Left lung (tissue), 4 donors: ENCODE measurements at regions not wholly inside any gene's neighbourhood (a gene's known extent, or its start where the extent isn't known, plus 50 kb on each side); places are given as distances from the start of the nearest gene placed in this dataset.

Experiments used
- ATAC-seq: fragments of 200-7000 bp; cut with Tn5 transposase; one replicate; pipeline ENCODE4 v1.9.1; 2020; ENCODE audit warnings: moderate library complexity
- DNase-seq, 4 donors: peaks; one replicate each; pipeline ENCODE4 v3.0.0-alpha.2; 2013 to 2020
- H3K27ac ChIP-seq, 2 donors: fragments of 200-600 bp; sonication (generic) in 1 of 2; one replicate each; pipeline versions ENCODE4 v1.5.0 to v1.8.0; 2020 to 2021
- H3K27me3 ChIP-seq, 2 donors: fragments of 200-600 bp; sonication (generic) in 1 of 2; one replicate each; pipeline versions ENCODE4 v1.5.0 to v1.8.0; 2020 to 2021
- H3K36me3 ChIP-seq, 2 donors: fragments of 200-600 bp; sonication (generic) in 1 of 2; one replicate each; pipeline versions ENCODE4 v1.5.0 to v1.8.0; 2020 to 2021
- H3K4me1 ChIP-seq, 2 donors: fragments of 200-600 bp; one replicate each; pipeline ENCODE4 v1.8.0; 2021
- H3K4me3 ChIP-seq, 2 donors: fragments of 200-600 bp; sonication (generic) in 1 of 2; one replicate each; pipeline versions ENCODE4 v1.5.0 to v1.8.0; 2020 to 2021; ENCODE audit warnings: mild to moderate bottlenecking in 1 of 2
- H3K9me3 ChIP-seq, 2 donors: fragments of 200-600 bp; sonication (generic) in 1 of 2; one replicate each; pipeline versions ENCODE4 v1.5.0 to v1.8.0; 2020 to 2021
- intact Hi-C, 2 donors: fragments of 100-400 bp; cut with DNase I; formaldehyde crosslinking; loops; one replicate each; pipeline versions ENCODE4 v1.11.2 to v1.14.2; 2022
- TF ChIP-seq, protein P1 (sequence below), 2 donors: fragments of 200-600 bp; sonication (generic) in 1 of 2; IDR thresholded peaks; one replicate each; pipeline versions ENCODE4 v1.5.0 to v1.8.0; 2021; ENCODE audit warnings: antibody characterized with exemption in 2 of 2
- donor health status: DM: no; HTN: yes; CAD: no.
- donor health status: DM: no; HTN: no; CAD: no.

DNA sequence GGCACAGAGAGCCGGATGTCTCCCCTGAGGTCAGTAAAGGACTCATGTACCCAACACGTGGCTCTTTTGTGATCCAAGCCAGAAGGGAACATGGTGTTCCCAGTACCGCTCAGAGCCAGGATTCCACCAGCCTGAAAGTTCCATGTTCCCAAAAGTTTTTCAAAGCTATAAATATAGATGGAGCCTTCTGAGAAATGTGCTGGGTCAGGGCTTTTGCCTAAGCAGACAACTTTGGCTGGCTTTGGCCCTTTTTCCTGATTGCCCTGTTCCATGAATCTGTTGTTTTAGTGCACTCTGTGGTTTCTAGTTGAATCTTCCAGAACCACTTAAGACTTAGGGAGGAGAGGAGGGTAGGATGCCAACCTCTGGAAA lies 128.5 kb upstream of the HS3ST2 start:
- H3K9me3 ChIP-seq: peaks cover 0 to 14% of the 10 kb centered on the region in 2 donors
- H3K4me1 ChIP-seq: peaks cover 0 to 7% of the 10 kb centered on the region in 2 donors
- intact Hi-C loops: no loop called here
- no peak overlapping the region for H3K4me3 ChIP-seq
- ATAC-seq (peak; percentile 56), DNase-seq (no peak)
- H3K27me3 ChIP-seq: peaks cover 0 to 19% of the 10 kb centered on the region in 2 donors
- no peaks in the 10 kb centered on the region for H3K36me3 ChIP-seq
- TF ChIP-seq, protein P1, sequence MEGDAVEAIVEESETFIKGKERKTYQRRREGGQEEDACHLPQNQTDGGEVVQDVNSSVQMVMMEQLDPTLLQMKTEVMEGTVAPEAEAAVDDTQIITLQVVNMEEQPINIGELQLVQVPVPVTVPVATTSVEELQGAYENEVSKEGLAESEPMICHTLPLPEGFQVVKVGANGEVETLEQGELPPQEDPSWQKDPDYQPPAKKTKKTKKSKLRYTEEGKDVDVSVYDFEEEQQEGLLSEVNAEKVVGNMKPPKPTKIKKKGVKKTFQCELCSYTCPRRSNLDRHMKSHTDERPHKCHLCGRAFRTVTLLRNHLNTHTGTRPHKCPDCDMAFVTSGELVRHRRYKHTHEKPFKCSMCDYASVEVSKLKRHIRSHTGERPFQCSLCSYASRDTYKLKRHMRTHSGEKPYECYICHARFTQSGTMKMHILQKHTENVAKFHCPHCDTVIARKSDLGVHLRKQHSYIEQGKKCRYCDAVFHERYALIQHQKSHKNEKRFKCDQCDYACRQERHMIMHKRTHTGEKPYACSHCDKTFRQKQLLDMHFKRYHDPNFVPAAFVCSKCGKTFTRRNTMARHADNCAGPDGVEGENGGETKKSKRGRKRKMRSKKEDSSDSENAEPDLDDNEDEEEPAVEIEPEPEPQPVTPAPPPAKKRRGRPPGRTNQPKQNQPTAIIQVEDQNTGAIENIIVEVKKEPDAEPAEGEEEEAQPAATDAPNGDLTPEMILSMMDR (IDR thresholded peaks at IDR 0.05): no peak
- H3K27ac ChIP-seq: peak overlapping the region; percentile 18 to 63

GRCh38 chr16:22687031-22687530 lies 126.9 kb upstream of the HS3ST2 start:
- no peak for DNase-seq

GRCh38 chr16:22688463-22688862 lies 125.5 kb upstream of the HS3ST2 start:
- Histone ChIP-seq H3K4me3 (no peak overlapping the region), H3K27me3 (no peaks in the 10 kb centered on the region), H3K27ac (no peak overlapping the region), H3K4me1 (peaks cover 0 to 7% of the 10 kb centered on the region in 2 donors), H3K9me3 (peaks cover 0 to 14% of the 10 kb centered on the region in 2 donors), H3K36me3 (no peaks in the 10 kb centered on the region)
- ATAC-seq (no peak), DNase-seq (no peak)
- TF ChIP-seq, protein P1 (IDR thresholded peaks at IDR 0.05): no peak
- intact Hi-C loops: no loop called here

More at GRCh38 chr16:22687031-22687530, 126.9 kb upstream of the HS3ST2 start:
- peaks cover 0 to 14% of the 10 kb centered on the region in 2 donors for H3K9me3 ChIP-seq
- H3K27ac ChIP-seq: no peak overlapping the region
- peaks cover 0 to 7% of the 10 kb centered on the region in 2 donors for H3K4me1 ChIP-seq
- no peak overlapping the region for H3K4me3 ChIP-seq
- peaks cover 0 to 4% of the 10 kb centered on the region in 2 donors for H3K27me3 ChIP-seq
- intact Hi-C loops: no loop called here
- TF ChIP-seq, protein P1 (IDR thresholded peaks at IDR 0.05): no peak
- ATAC-seq: no peak
- no peaks in the 10 kb centered on the region for H3K36me3 ChIP-seq

GRCh38 chr16:22688930-22689329 lies 125.0 kb upstream of the HS3ST2 start:
- no peak overlapping the region for H3K27ac ChIP-seq
- TF ChIP-seq, protein P1 (IDR thresholded peaks at IDR 0.05): no peak
- H3K9me3 ChIP-seq: peaks cover 0 to 14% of the 10 kb centered on the region in 2 donors
- peaks cover 0 to 7% of the 10 kb centered on the region in 2 donors for H3K4me1 ChIP-seq
- peaks cover 0 to 3% of the 10 kb centered on the region in 2 donors for H3K27me3 ChIP-seq
- H3K36me3 ChIP-seq: no peaks in the 10 kb centered on the region
- H3K4me3 ChIP-seq: no peak overlapping the region
- no peak for ATAC-seq
- no peak for DNase-seq
- intact Hi-C loops: no loop called here

- Histone ChIP-seq H3K36me3 (no peaks in the 10 kb centered on the region), H3K4me3 (no peak overlapping the region), H3K27me3 (peaks cover 0 to 16% of the 10 kb centered on the region in 2 donors), H3K27ac (no peak overlapping the region), H3K4me1 (peaks cover 0 to 3% of the 10 kb centered on the region in 2 donors), H3K9me3 (peaks cover 0 to 14% of the 10 kb centered on the region in 2 donors)
- no peak for DNase-seq
- TF ChIP-seq, protein P1 (IDR thresholded peaks at IDR 0.05): no peak
- no peak for ATAC-seq
- intact Hi-C loops: no loop called here
These were observed 122.6 kb upstream of the HS3ST2 start for GRCh38 chr16:22691335-22691734.
